ENCODE measurements at regions not wholly inside any gene's neighbourhood (a gene's known extent, or its start where the extent isn't known, plus 50 kb on each side); places are given as distances from the start of the nearest gene placed in this dataset.

- no peak for DNase-seq (ENCODE audit: low read depth in 2 of 2, low spot score in 1 of 2)
These were observed 878.5 kb downstream of the USP25 start for GRCh38 chr21:16608209-16608830.

GRCh38 chr21:16619281-16619680, 889.5 kb downstream of the USP25 start:
- no peak for DNase-seq (ENCODE audit: low read depth in 2 of 2, low spot score in 1 of 2)

GRCh38 chr21:16620786-16621320, 891.1 kb downstream of the USP25 start:
- no peak for DNase-seq (ENCODE audit: low read depth in 2 of 2, low spot score in 1 of 2)

- DNase-seq (ENCODE audit: low read depth in 2 of 2, low spot score in 1 of 2) = no peak
These were observed 888.2 kb upstream of the CXADR start for GRCh38 chr21:16624479-16625118.

GRCh38 chr21:16625491-16625890, 887.4 kb upstream of the CXADR start:
- DNase-seq (ENCODE audit: low read depth in 2 of 2, low spot score in 1 of 2) = no peak

GRCh38 chr21:16633831-16634459, 878.9 kb upstream of the CXADR start:
- DNase-seq (ENCODE audit: low read depth in 2 of 2, low spot score in 1 of 2) = no peak

GRCh38 chr21:16634515-16634914, 878.3 kb upstream of the CXADR start:
- DNase-seq (ENCODE audit: low read depth in 2 of 2, low spot score in 1 of 2) = no peak

GRCh38 chr21:16640297-16641027, 872.4 kb upstream of the CXADR start:
- DNase-seq (ENCODE audit: low read depth in 2 of 2, low spot score in 1 of 2) = no peak

GRCh38 chr21:16642353-16642752, 870.5 kb upstream of the CXADR start:
- DNase-seq (ENCODE audit: low read depth in 2 of 2, low spot score in 1 of 2) = no peak

- no peak for DNase-seq (ENCODE audit: low read depth in 2 of 2, low spot score in 1 of 2)
These were observed 868.2 kb upstream of the CXADR start for GRCh38 chr21:16644685-16645084.

GRCh38 chr21:16650714-16651366, 862.0 kb upstream of the CXADR start:
- DNase-seq (ENCODE audit: low read depth in 2 of 2, low spot score in 1 of 2) = no peak

- no peak for DNase-seq (ENCODE audit: low read depth in 2 of 2, low spot score in 1 of 2)
These were observed 860.9 kb upstream of the CXADR start for GRCh38 chr21:16651956-16652355.

GRCh38 chr21:16663436-16663835, 849.4 kb upstream of the CXADR start:
- no peak for DNase-seq (ENCODE audit: low read depth in 2 of 2, low spot score in 1 of 2)

- DNase-seq (ENCODE audit: low read depth in 2 of 2, low spot score in 1 of 2) = no peak
These were observed 845.4 kb upstream of the CXADR start for GRCh38 chr21:16667395-16667794.

- no peak for DNase-seq (ENCODE audit: low read depth in 2 of 2, low spot score in 1 of 2)
These were observed 837.9 kb upstream of the CXADR start for GRCh38 chr21:16674949-16675348.

- DNase-seq (ENCODE audit: low read depth in 2 of 2, low spot score in 1 of 2) = no peak
These were observed 836.5 kb upstream of the CXADR start for GRCh38 chr21:16676391-16676790.

GRCh38 chr21:16678429-16679160, 834.2 kb upstream of the CXADR start:
- no peak for DNase-seq (ENCODE audit: low read depth in 2 of 2, low spot score in 1 of 2)

- no peak for DNase-seq (ENCODE audit: low read depth in 2 of 2, low spot score in 1 of 2)
These were observed 817.8 kb upstream of the CXADR start for GRCh38 chr21:16695074-16695473.

GRCh38 chr21:16707274-16707673, 805.6 kb upstream of the CXADR start:
- DNase-seq (ENCODE audit: low read depth in 2 of 2, low spot score in 1 of 2) = no peak

- DNase-seq (ENCODE audit: low read depth in 2 of 2, low spot score in 1 of 2) = no peak
These were observed 804.6 kb upstream of the CXADR start for GRCh38 chr21:16708101-16708835.

Measured in stimulated activated CD8-positive, alpha-beta memory T cell treated with anti-CD3 and anti-CD28 coated beads, Interleukin-4, amount 100 ng/mL, for 1 hour (primary cell).